ENCODE measurements at regions not wholly inside any gene's neighbourhood (a gene's known extent, or its start where the extent isn't known, plus 50 kb on each side); places are given as distances from the start of the nearest gene placed in this dataset.

- no peak for TF ChIP-seq POLR2AphosphoS5 (IDR thresholded peaks at IDR 0.05; ENCODE audit: borderline replicate concordance, low read depth, low read length)
- no peak for TF ChIP-seq EZH2 (IDR thresholded peaks at IDR 0.05)
- TF ChIP-seq FOXP2 (optimal IDR thresholded peaks at IDR 0.05; ENCODE audit: control extremely low read depth, extremely low read length, insufficient read depth): no peak
Observed at GRCh38 chr3:178457511-178457910, 78.7 kb upstream of the KCNMB2 start.

Measured in SK-N-MC (cell line).